Stimulated activated naive CD8-positive, alpha-beta T cell treated with anti-CD3 and anti-CD28 coated beads, Interleukin-15, Interleukin-2, amounts not matched to agents 100 ng/mL and 50 ng/mL, for 24 hours (primary cell): ENCODE measurements at regions not wholly inside any gene's neighbourhood (a gene's known extent, or its start where the extent isn't known, plus 50 kb on each side); places are given as distances from the start of the nearest gene placed in this dataset.
"Not testable (repeated sequence)": the region's sequence is repeated elsewhere in the genome, so short reads cannot be mapped to it uniquely, and the experiment has no call there.

ENCODE experiments used
- H3K27ac Mint-ChIP-seq: one replicate; pipeline ENCODE4 v1.8.0; 2021; ENCODE audit warnings: mild to moderate bottlenecking, mixed read lengths
- H3K27me3 Mint-ChIP-seq: one replicate; pipeline ENCODE4 v1.8.0; 2021; ENCODE audit warnings: mixed read lengths
- H3K36me3 Mint-ChIP-seq: one replicate; pipeline ENCODE4 v1.8.0; 2021; ENCODE audit warnings: low read depth, mixed read lengths
- H3K4me1 Mint-ChIP-seq: one replicate; pipeline ENCODE4 v1.8.0; 2021; ENCODE audit warnings: low read depth, mixed read lengths
- H3K4me3 Mint-ChIP-seq: one replicate; pipeline ENCODE4 v1.8.0; 2021; ENCODE audit warnings: mild to moderate bottlenecking, mixed read lengths
- H3K9me3 Mint-ChIP-seq: one replicate; pipeline ENCODE4 v1.8.0; 2021; ENCODE audit warnings: mixed read lengths

- Mint-ChIP-seq H3K36me3 (no peaks in the 10 kb centered on the region), H3K4me3 (no peak overlapping the region), H3K27ac (no peak overlapping the region), H3K4me1 (peaks cover 5% of the 10 kb centered on the region), H3K9me3 (no peaks in the 10 kb centered on the region), H3K27me3 (no peaks in the 10 kb centered on the region)
Measured at GRCh38 chr10:71011141-71011540, 122.8 kb upstream of the PCBD1 start.

DNA sequence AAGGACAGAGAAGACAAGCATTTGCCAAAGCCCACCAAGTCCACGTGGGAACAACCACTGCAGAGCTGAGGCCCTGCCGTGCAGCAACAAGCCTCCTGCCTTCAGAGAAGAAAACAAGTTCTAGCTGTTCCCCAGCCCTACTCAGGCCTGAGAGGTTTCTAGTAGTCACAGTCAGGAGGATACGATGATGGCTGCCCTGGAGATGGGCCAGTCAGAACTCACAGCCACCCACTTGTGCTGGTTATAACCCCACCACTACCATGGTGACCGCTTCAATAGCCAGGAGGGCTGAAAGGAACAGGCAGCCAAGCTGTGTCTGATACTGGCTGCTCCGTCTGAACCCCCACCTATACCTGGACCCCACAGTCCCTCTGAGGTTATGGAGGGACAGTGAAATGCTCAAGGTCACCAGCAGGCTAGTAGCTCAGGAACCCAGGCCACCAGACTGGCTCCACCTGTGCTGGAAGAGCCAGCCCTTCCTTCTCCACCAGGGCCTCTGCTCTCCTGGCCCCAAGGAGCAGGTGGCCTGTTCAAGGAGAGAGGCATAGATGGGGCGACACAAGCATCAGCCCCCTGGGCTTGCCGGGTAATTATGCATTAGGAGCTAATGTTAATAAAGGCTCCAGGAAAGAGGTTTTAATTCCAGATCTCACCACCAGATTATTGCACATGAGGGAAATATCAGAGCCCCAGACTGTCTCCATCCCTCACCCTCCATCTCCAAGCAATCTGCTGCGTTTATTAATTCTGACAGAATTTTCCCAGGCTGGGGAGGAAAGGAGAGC is 125.8 kb upstream of the PCBD1 start:
- H3K4me3 Mint-ChIP-seq = no peak overlapping the region
- H3K36me3 Mint-ChIP-seq = no peaks in the 10 kb centered on the region
- H3K27ac Mint-ChIP-seq = no peak overlapping the region
- no peaks in the 10 kb centered on the region for H3K9me3 Mint-ChIP-seq
- peaks cover 5% of the 10 kb centered on the region for H3K4me1 Mint-ChIP-seq
- H3K27me3 Mint-ChIP-seq = no peaks in the 10 kb centered on the region

- Mint-ChIP-seq H3K36me3 (no peaks in the 10 kb centered on the region), H3K27ac (no peak overlapping the region), H3K9me3 (peaks cover 4% of the 10 kb centered on the region), H3K27me3 (no peaks in the 10 kb centered on the region), H3K4me3 (no peak overlapping the region), H3K4me1 (peaks cover 5% of the 10 kb centered on the region)
Measured at GRCh38 chr10:71015674-71016073, 127.3 kb upstream of the PCBD1 start.

DNA sequence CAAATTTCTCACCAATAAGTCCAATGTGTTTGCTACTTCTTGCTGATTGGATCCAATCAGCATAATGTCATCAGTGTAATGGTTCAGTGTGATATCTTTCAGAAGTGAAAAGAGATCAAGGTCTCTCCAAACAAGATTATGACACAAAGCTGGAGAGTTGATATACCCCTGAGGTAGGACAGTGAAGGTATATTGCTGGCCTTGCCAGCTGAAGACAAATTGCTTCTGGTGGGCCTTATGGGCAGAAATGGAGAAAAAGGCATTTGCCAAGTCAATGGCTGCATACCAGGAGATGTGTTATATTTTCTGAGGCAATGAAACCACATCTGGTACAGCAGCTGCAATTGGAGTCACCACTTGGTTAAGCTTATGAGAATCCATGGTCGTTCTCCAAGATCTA is 131.7 kb upstream of the PCBD1 start:
- H3K27ac Mint-ChIP-seq, H3K36me3 Mint-ChIP-seq, H3K9me3 Mint-ChIP-seq, H3K4me1 Mint-ChIP-seq, H3K4me3 Mint-ChIP-seq, H3K27me3 Mint-ChIP-seq: not testable (repeated sequence)

- Mint-ChIP-seq H3K9me3 (peaks cover 9% of the 10 kb centered on the region), H3K27me3 (no peaks in the 10 kb centered on the region), H3K36me3 (no peaks in the 10 kb centered on the region), H3K4me3 (no peak overlapping the region), H3K27ac (no peak overlapping the region), H3K4me1 (no peaks in the 10 kb centered on the region)
Measured at GRCh38 chr10:71021402-71021801, 133.0 kb upstream of the PCBD1 start.

DNA sequence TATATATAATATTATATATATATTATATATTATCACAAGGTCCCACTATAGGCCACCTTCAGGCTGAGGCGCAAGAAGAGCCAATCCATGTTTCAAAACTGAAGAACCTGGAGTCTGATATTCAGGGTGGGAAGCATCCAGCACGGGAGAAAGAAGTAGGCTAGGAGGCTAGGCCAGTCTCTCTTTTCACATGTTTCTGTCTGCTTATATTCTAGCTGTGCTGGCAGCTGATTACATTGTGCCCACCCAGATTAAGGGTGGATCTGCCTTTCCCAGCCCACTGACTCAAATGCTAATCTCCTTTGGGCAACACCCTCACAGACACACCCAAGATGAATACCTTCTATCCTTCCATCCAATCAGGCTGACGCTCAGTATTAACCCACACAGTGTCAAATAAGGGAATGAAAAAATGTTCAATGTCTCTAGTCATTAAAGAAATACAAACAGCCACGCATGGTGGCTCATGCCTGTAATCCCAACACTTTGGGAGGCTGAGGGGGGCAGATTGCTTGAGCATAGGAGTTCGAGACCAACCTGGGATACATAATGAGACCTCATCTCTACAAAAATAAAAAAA is 135.4 kb upstream of the PCBD1 start:
- no peaks in the 10 kb centered on the region for H3K36me3 Mint-ChIP-seq
- no peaks in the 10 kb centered on the region for H3K4me1 Mint-ChIP-seq
- H3K4me3 Mint-ChIP-seq = no peak overlapping the region
- H3K9me3 Mint-ChIP-seq = peaks cover 9% of the 10 kb centered on the region
- H3K27me3 Mint-ChIP-seq = peaks cover 4% of the 10 kb centered on the region
- H3K27ac Mint-ChIP-seq = no peak overlapping the region

DNA sequence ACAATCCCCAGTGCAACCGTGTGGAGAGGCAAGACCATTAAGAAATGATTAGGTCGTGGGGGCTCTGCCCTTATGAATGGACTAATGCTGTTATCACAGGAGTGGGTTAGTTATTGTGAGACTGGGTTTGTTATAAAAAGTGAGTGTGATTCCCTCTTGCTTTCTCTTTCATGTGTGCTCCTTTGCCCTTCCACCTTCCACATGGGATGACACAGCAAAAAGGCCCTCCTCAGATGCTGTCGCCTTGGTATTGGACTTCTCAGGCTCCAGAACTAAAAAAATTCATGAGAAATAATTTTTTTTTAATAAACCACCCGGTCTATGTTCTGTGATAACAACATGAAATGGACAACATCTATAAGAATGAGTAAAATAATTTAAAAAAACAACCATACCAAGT is 136.1 kb upstream of the PCBD1 start:
- H3K27me3 Mint-ChIP-seq = peaks cover 4% of the 10 kb centered on the region
- no peak overlapping the region for H3K4me3 Mint-ChIP-seq
- peaks cover 9% of the 10 kb centered on the region for H3K9me3 Mint-ChIP-seq
- no peak overlapping the region for H3K27ac Mint-ChIP-seq
- no peaks in the 10 kb centered on the region for H3K36me3 Mint-ChIP-seq
- H3K4me1 Mint-ChIP-seq = no peaks in the 10 kb centered on the region

- H3K27me3 Mint-ChIP-seq = peaks cover 4% of the 10 kb centered on the region
- H3K4me3 Mint-ChIP-seq = no peak overlapping the region
- peaks cover 5% of the 10 kb centered on the region for H3K9me3 Mint-ChIP-seq
- no peak overlapping the region for H3K27ac Mint-ChIP-seq
- H3K4me1 Mint-ChIP-seq = no peaks in the 10 kb centered on the region
- no peaks in the 10 kb centered on the region for H3K36me3 Mint-ChIP-seq
Measured at GRCh38 chr10:71025535-71025934, 137.2 kb upstream of the PCBD1 start.

GRCh38 chr10:71028066-71028465 is 139.7 kb upstream of the PCBD1 start:
- peaks cover 8% of the 10 kb centered on the region for H3K27me3 Mint-ChIP-seq
- H3K4me3 Mint-ChIP-seq = no peak overlapping the region
- no peaks in the 10 kb centered on the region for H3K36me3 Mint-ChIP-seq
- no peaks in the 10 kb centered on the region for H3K4me1 Mint-ChIP-seq
- no peak overlapping the region for H3K27ac Mint-ChIP-seq
- H3K9me3 Mint-ChIP-seq = no peaks in the 10 kb centered on the region

GRCh38 chr10:71029411-71029892 is 141.1 kb upstream of the PCBD1 start:
- Mint-ChIP-seq H3K27me3 (peaks cover 8% of the 10 kb centered on the region), H3K36me3 (no peaks in the 10 kb centered on the region), H3K27ac (no peak overlapping the region), H3K4me1 (no peaks in the 10 kb centered on the region), H3K9me3 (no peaks in the 10 kb centered on the region), H3K4me3 (no peak overlapping the region)

GRCh38 chr10:71029907-71030306 is 141.5 kb upstream of the PCBD1 start:
- peaks cover 8% of the 10 kb centered on the region for H3K27me3 Mint-ChIP-seq
- no peaks in the 10 kb centered on the region for H3K36me3 Mint-ChIP-seq
- no peak overlapping the region for H3K27ac Mint-ChIP-seq
- H3K9me3 Mint-ChIP-seq = no peaks in the 10 kb centered on the region
- no peaks in the 10 kb centered on the region for H3K4me1 Mint-ChIP-seq
- H3K4me3 Mint-ChIP-seq = no peak overlapping the region

- Mint-ChIP-seq H3K4me3 (no peak overlapping the region), H3K4me1 (no peaks in the 10 kb centered on the region), H3K27ac (no peak overlapping the region), H3K9me3 (no peaks in the 10 kb centered on the region), H3K36me3 (no peaks in the 10 kb centered on the region), H3K27me3 (peaks cover 8% of the 10 kb centered on the region)
Measured at GRCh38 chr10:71031026-71031425, 142.7 kb upstream of the PCBD1 start.

GRCh38 chr10:71031603-71032002 is 143.2 kb upstream of the PCBD1 start:
- H3K4me1 Mint-ChIP-seq = no peaks in the 10 kb centered on the region
- H3K4me3 Mint-ChIP-seq = no peak overlapping the region
- H3K9me3 Mint-ChIP-seq = no peaks in the 10 kb centered on the region
- peaks cover 8% of the 10 kb centered on the region for H3K27me3 Mint-ChIP-seq
- no peak overlapping the region for H3K27ac Mint-ChIP-seq
- no peaks in the 10 kb centered on the region for H3K36me3 Mint-ChIP-seq

- Mint-ChIP-seq H3K36me3 (no peaks in the 10 kb centered on the region), H3K27me3 (peaks cover 4% of the 10 kb centered on the region), H3K9me3 (no peaks in the 10 kb centered on the region), H3K27ac (no peak overlapping the region), H3K4me3 (no peak overlapping the region), H3K4me1 (no peaks in the 10 kb centered on the region)
Measured at GRCh38 chr10:71032887-71033286, 144.5 kb upstream of the PCBD1 start.

GRCh38 chr10:71033396-71033980 is 145.1 kb upstream of the PCBD1 start:
- Mint-ChIP-seq H3K4me3 (no peak overlapping the region), H3K27ac (no peak overlapping the region), H3K36me3 (no peaks in the 10 kb centered on the region), H3K9me3 (no peaks in the 10 kb centered on the region), H3K27me3 (peaks cover 4% of the 10 kb centered on the region), H3K4me1 (no peaks in the 10 kb centered on the region)
